ENCODE measurements at regions not wholly inside any gene's neighbourhood (a gene's known extent, or its start where the extent isn't known, plus 50 kb on each side); places are given as distances from the start of the nearest gene placed in this dataset.

DNA sequence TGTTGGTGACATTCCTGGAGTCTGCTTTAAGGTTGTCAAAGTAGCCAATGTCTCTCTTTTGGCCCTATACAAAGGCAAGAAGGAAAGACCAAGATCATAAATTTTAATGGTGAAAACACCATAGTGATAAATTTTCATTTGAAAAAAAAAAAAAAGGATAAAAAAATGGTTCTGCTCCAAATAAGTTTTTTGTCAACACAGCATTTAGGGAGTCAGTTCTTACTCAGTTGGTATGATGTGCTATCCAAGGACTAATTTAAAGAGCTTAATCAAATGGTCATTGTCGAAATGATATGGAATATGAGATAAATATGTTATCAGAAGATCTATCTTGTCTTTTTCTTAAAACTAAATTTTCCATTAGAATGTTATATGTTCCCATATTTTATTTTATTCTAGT lies 83.9 kb downstream of the PCDH18 start:
- Mint-ChIP-seq H3K27me3 (no peaks in the 10 kb centered on the region), H3K4me1 (no peaks in the 10 kb centered on the region), H3K27ac (no peak overlapping the region), H3K4me3 (no peak overlapping the region), H3K36me3 (no peaks in the 10 kb centered on the region), H3K9me3 (peaks cover 0 to 8% (median 3%) of the 10 kb centered on the region in 11 donors)
- POLR2A ChIA-PET, result no interaction called here
- ATAC-seq (no peak), DNase-seq (no peak)
- Histone ChIP-seq H3K4me3 (ENCODE audit: low read length) (no peak overlapping the region), H3K36me3 (ENCODE audit: control insufficient read depth in 2 of 3, insufficient read depth in 3 of 3, low read length in 3 of 3) (no peaks in the 10 kb centered on the region), H3K9me3 (ENCODE audit: control insufficient read depth in 2 of 3, low read length in 3 of 3) (no peaks in the 10 kb centered on the region), H3K27me3 (ENCODE audit: control insufficient read depth in 2 of 2, insufficient read depth in 2 of 2, low read length in 2 of 2) (no peaks in the 10 kb centered on the region), H3K4me1 (ENCODE audit: control insufficient read depth in 2 of 2, insufficient read depth in 2 of 2, low read length in 2 of 2) (no peaks in the 10 kb centered on the region), H3K27ac (ENCODE audit: low read depth, low read length) (no peak overlapping the region)
- intact Hi-C loops (cut with micrococcal nuclease), result loop anchor here in 1 of 2 donors (10.0 kb wide), 1 partner anchor 846 kb away; no protein-coding TSS in a partner anchor
- CTCF ChIA-PET, result no interaction called here

DNA sequence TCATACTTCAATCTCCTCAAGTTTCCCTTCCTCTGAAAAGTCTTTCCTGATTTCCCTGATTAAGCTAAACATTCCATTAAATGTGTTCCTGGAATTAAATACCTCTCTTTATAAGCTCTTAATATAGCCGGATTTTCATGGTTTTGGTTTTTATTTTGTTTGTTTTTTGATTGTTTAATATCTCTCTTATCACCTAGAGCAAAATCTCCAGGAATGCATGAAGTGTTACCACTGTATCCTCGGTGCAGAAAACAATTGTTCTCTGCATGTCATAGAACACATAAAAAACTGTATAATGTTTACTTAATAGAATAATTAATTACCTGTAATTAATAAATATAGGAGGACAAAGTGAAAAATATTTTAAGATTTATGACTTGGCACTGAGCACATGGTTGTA lies 86.2 kb downstream of the PCDH18 start:
- H3K27ac Mint-ChIP-seq, result no peak overlapping the region
- H3K4me3 Mint-ChIP-seq, result no peak overlapping the region
- DNase-seq, result no peak
- H3K27me3 Mint-ChIP-seq, result no peaks in the 10 kb centered on the region
- no peaks in the 10 kb centered on the region for H3K4me1 ChIP-seq (ENCODE audit: control insufficient read depth in 2 of 2, insufficient read depth in 2 of 2, low read length in 2 of 2)
- peaks cover 0 to 6% (median 0%) of the 10 kb centered on the region in 11 donors for H3K9me3 Mint-ChIP-seq
- no peaks in the 10 kb centered on the region for H3K9me3 ChIP-seq (ENCODE audit: control insufficient read depth in 2 of 3, low read length in 3 of 3)
- ChIA-PET POLR2A (no interaction called here), CTCF (no interaction called here)
- H3K27me3 ChIP-seq (ENCODE audit: control insufficient read depth in 2 of 2, insufficient read depth in 2 of 2, low read length in 2 of 2), result no peaks in the 10 kb centered on the region
- no peak overlapping the region for H3K27ac ChIP-seq (ENCODE audit: low read depth, low read length)
- no peaks in the 10 kb centered on the region for H3K36me3 ChIP-seq (ENCODE audit: control insufficient read depth in 2 of 3, insufficient read depth in 3 of 3, low read length in 3 of 3)
- intact Hi-C loops (cut with micrococcal nuclease), result loop anchor here in 1 of 2 donors (10.0 kb wide), 1 partner anchor 849 kb away; no protein-coding TSS in a partner anchor
- H3K4me1 Mint-ChIP-seq, result no peaks in the 10 kb centered on the region
- no peak for ATAC-seq
- no peak overlapping the region for H3K4me3 ChIP-seq (ENCODE audit: low read length)
- H3K36me3 Mint-ChIP-seq, result no peaks in the 10 kb centered on the region

DNA sequence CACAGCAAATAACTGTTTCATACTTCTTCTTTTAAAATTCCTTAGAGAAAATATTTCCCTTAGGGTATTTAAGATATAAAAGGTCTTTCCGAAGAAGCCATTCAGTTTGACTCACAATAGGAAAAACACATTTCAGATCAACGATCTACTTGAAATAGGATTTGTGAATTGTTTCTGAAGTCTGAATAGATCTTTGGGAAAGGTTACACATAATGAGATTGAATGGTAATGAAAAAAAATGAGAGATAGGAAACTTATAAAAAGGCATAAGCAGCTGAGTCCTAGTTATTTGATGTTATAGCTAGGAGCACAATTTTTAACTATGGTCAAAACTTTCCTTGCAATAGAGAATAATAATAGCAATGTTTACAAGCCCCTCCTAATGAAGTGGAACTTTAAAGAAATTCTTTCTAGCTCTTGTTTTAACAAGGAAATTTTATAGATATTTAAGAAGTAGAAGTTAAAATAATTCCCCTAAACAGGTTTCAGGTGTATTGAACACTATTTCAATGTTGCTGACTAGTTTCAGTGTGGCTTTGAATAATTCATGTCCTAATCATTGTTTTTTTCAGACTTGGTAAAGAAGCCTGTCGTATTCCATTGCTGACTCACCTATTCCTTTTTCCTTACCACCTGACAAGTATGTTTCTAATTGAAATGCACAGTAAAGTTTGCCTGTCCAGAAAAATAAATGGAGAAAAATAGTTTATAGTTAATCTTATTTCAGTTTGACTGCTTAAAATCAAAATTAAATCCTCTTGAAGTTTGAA lies 89.1 kb downstream of the PCDH18 start:
- no peaks in the 10 kb centered on the region for H3K9me3 ChIP-seq (ENCODE audit: control insufficient read depth in 2 of 3, low read length in 3 of 3)

DNA sequence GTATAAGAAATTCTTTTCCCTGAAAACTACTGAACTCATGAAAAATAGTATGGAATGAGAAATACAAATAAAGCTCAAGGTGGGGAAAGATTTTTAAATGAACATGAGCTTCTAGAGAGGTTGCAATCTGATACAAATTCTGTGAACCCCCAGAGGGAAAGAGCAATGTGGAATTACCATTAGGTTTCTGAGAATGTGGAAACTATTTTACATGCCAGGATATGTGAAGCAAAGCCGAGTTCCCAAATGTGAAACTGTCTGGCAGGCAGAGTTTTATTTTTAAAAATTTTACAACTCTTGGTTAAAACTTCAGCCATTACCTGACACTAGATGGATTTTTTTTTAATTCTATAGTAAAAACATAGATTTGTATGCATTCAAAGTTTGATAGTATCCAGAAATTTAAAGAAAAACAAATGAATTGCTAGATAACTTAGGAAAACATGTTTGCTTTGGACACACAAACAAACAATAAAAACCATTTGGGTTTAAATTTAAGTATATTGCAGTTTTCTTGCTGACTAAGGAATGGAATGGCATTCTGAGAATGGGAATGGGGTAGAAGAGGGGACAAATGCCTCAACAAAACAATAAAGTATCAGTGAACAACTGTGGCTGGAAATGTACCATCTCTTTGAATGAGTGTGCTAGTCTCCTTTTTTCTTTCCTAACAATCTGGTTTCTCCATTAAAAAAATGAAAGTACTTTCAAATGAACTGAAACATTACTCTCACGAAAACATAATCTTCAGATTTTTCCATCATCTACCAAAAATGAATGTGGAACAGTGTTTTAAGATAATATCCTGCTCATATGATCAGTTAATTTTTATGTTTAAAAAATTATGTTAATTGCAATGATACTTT lies 99.6 kb downstream of the PCDH18 start:
- no peak overlapping the region for H3K4me3 ChIP-seq (ENCODE audit: low read length)
- DNase-seq (no peak), ATAC-seq (no peak)
- Mint-ChIP-seq H3K27me3 (no peaks in the 10 kb centered on the region), H3K9me3 (peaks cover 0 to 14% (median 3%) of the 10 kb centered on the region in 11 donors), H3K36me3 (no peaks in the 10 kb centered on the region), H3K4me1 (no peaks in the 10 kb centered on the region), H3K27ac (no peak overlapping the region), H3K4me3 (no peak overlapping the region)
- H3K27ac ChIP-seq (ENCODE audit: low read depth, low read length), result no peak overlapping the region
- ChIA-PET POLR2A (no interaction called here), CTCF (no interaction called here)
- H3K4me1 ChIP-seq (ENCODE audit: control insufficient read depth in 2 of 2, insufficient read depth in 2 of 2, low read length in 2 of 2), result no peaks in the 10 kb centered on the region
- H3K27me3 ChIP-seq (ENCODE audit: control insufficient read depth in 2 of 2, insufficient read depth in 2 of 2, low read length in 2 of 2), result no peaks in the 10 kb centered on the region
- no peaks in the 10 kb centered on the region for H3K9me3 ChIP-seq (ENCODE audit: control insufficient read depth in 2 of 3, low read length in 3 of 3)
- intact Hi-C loops (cut with micrococcal nuclease), result no loop called here
- no peaks in the 10 kb centered on the region for H3K36me3 ChIP-seq (ENCODE audit: control insufficient read depth in 2 of 3, insufficient read depth in 3 of 3, low read length in 3 of 3)

More for the DNA sequence above, 89.1 kb downstream of the PCDH18 start:
- ChIA-PET CTCF (no interaction called here), POLR2A (no interaction called here)
- Mint-ChIP-seq H3K27ac (no peak overlapping the region), H3K4me3 (no peak overlapping the region), H3K27me3 (no peaks in the 10 kb centered on the region), H3K9me3 (peaks cover 0 to 12% (median 0%) of the 10 kb centered on the region in 11 donors), H3K36me3 (no peaks in the 10 kb centered on the region), H3K4me1 (no peaks in the 10 kb centered on the region)
- no peak for ATAC-seq
- no peak overlapping the region for H3K27ac ChIP-seq (ENCODE audit: low read depth, low read length)
- no peaks in the 10 kb centered on the region for H3K36me3 ChIP-seq (ENCODE audit: control insufficient read depth in 2 of 3, insufficient read depth in 3 of 3, low read length in 3 of 3)
- H3K27me3 ChIP-seq (ENCODE audit: control insufficient read depth in 2 of 2, insufficient read depth in 2 of 2, low read length in 2 of 2), result no peaks in the 10 kb centered on the region
- no peaks in the 10 kb centered on the region for H3K4me1 ChIP-seq (ENCODE audit: control insufficient read depth in 2 of 2, insufficient read depth in 2 of 2, low read length in 2 of 2)
- H3K4me3 ChIP-seq (ENCODE audit: low read length), result no peak overlapping the region
- no peak for DNase-seq
- intact Hi-C loops (cut with micrococcal nuclease), result loop anchor here in 1 of 2 donors (10.0 kb wide), 1 partner anchor 852 kb away; no protein-coding TSS in a partner anchor

DNA sequence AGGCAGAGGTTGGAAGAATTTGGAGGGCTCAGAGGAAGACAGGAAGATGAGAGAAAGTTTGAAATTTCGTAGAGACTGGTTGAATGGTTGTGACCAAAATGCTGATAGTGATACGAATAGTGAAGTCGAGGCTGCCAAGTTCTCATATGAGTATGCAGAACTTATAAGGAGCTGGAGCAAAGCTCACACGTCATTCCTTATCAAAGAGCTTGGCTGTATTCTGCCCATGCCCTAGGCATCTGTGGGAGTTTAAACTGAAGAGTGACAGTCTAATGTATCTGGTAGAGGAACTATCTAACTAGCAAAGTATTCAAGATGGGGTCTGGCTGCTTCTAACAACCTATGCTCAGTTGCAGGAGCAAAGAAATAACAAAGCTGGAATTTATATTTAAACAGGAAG lies 102.1 kb downstream of the PCDH18 start:
- Mint-ChIP-seq H3K9me3 (peaks cover 0 to 7% (median 2%) of the 10 kb centered on the region in 11 donors), H3K4me1 (no peaks in the 10 kb centered on the region), H3K4me3 (no peak overlapping the region), H3K27ac (no peak overlapping the region), H3K36me3 (no peaks in the 10 kb centered on the region), H3K27me3 (no peaks in the 10 kb centered on the region)
- Histone ChIP-seq H3K27me3 (ENCODE audit: control insufficient read depth in 2 of 2, insufficient read depth in 2 of 2, low read length in 2 of 2) (no peaks in the 10 kb centered on the region), H3K27ac (ENCODE audit: low read depth, low read length) (no peak overlapping the region), H3K4me1 (ENCODE audit: control insufficient read depth in 2 of 2, insufficient read depth in 2 of 2, low read length in 2 of 2) (no peaks in the 10 kb centered on the region), H3K4me3 (ENCODE audit: low read length) (no peak overlapping the region), H3K9me3 (ENCODE audit: control insufficient read depth in 2 of 3, low read length in 3 of 3) (no peaks in the 10 kb centered on the region), H3K36me3 (ENCODE audit: control insufficient read depth in 2 of 3, insufficient read depth in 3 of 3, low read length in 3 of 3) (no peaks in the 10 kb centered on the region)
- CTCF ChIA-PET, result no interaction called here
- ATAC-seq (no peak), DNase-seq (no peak)
- POLR2A ChIA-PET, result no interaction called here
- intact Hi-C loops (cut with micrococcal nuclease), result no loop called here

DNA sequence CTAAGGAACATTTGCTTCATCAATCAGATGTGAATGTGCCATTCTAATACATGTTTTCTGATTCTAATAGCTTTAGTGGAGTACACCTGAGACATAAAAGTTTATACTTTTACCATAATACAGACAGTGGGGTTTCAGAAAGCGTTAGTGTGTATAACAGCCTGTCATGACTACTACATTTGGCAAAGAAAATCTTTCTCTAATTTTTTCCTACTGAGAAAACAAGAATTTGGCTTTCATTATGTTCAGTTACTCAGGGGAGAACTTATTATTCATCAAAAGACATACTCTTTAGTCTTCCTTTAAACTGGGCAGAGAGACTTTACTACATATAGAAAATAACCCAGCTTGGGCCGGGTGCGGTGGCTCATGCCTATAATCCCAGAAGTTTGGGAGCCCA lies 104.9 kb downstream of the PCDH18 start:
- H3K27me3 Mint-ChIP-seq, result no peaks in the 10 kb centered on the region
- H3K4me1 Mint-ChIP-seq, result no peaks in the 10 kb centered on the region

More for the DNA sequence above, 104.9 kb downstream of the PCDH18 start:
- intact Hi-C loops (cut with micrococcal nuclease), result no loop called here
- DNase-seq (no peak), ATAC-seq (no peak)
- no peaks in the 10 kb centered on the region for H3K36me3 ChIP-seq (ENCODE audit: control insufficient read depth in 2 of 3, insufficient read depth in 3 of 3, low read length in 3 of 3)
- H3K27ac ChIP-seq (ENCODE audit: low read depth, low read length), result no peak overlapping the region
- no peaks in the 10 kb centered on the region for H3K4me1 ChIP-seq (ENCODE audit: control insufficient read depth in 2 of 2, insufficient read depth in 2 of 2, low read length in 2 of 2)
- Mint-ChIP-seq H3K4me3 (no peak overlapping the region), H3K9me3 (peaks cover 0 to 14% (median 6%) of the 10 kb centered on the region in 11 donors), H3K27ac (no peak overlapping the region), H3K36me3 (no peaks in the 10 kb centered on the region)
- H3K9me3 ChIP-seq (ENCODE audit: control insufficient read depth in 2 of 3, low read length in 3 of 3), result no peaks in the 10 kb centered on the region
- no peaks in the 10 kb centered on the region for H3K27me3 ChIP-seq (ENCODE audit: control insufficient read depth in 2 of 2, insufficient read depth in 2 of 2, low read length in 2 of 2)
- ChIA-PET POLR2A (no interaction called here), CTCF (interaction anchor here (0.7 kb wide), 1 partner anchor 25 kb away, joined by 3 read pairs; no protein-coding TSS in a partner anchor)
- H3K4me3 ChIP-seq (ENCODE audit: low read length), result no peak overlapping the region

Measured in naive thymus-derived CD4-positive, alpha-beta T cell (primary cell).